ENCODE measurements at regions not wholly inside any gene's neighbourhood (a gene's known extent, or its start where the extent isn't known, plus 50 kb on each side); places are given as distances from the start of the nearest gene placed in this dataset.

DNA sequence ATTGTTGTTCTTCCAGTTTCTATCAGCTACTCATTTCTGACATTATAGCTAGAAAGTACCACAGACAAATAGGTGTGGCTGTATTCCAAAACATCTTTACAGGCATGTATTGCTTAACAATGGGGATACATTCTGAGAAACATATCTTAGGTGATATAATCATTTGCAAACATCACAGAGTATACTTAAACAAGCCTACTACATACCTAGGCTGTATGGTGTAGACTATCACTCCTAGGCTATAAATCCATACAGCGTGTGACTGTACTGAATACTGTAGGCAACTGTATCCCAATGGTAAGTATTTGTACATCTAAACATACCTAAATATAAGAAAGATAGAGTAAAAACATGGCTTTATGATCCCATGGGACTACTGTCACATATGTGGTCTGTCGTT lies 231.8 kb downstream of the ETS1 start:
- H2AFZ ChIP-seq (ENCODE audit: low read depth, low read length), result no peak overlapping the region

DNA sequence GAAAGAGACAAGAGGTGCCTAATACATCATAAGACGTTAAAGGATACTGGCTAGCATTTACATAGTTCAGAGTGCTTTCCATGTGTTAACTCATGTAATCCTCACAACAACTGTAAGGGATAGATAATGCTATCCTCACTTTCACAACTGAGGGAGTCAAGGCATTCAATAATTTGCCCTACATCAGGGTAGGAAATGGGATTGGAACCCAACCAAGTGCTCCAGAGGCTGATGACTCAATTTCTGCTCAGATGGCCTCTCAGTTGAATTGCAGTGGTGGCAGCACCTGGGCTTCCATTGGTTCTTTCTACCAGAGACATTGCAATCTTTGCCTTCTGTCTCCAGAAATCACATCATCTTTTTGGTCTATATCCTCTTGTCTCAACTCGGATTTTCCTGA lies 232.9 kb downstream of the ETS1 start:
- no peak overlapping the region for H3K4me2 ChIP-seq (ENCODE audit: low read length)
- no peaks in the 10 kb centered on the region for H3K27me3 ChIP-seq (ENCODE audit: insufficient read depth, low read depth, low read length)
- H3K9me2 ChIP-seq (ENCODE audit: insufficient read depth, low read length), result no peaks in the 10 kb centered on the region
- no peaks in the 10 kb centered on the region for H3F3A ChIP-seq (ENCODE audit: insufficient read depth, low read length, poor library complexity, severe bottlenecking)
- no peak overlapping the region for H3K9ac ChIP-seq (ENCODE audit: low read length)
- H3K27ac ChIP-seq (ENCODE audit: low read length), result no peak overlapping the region
- no peaks in the 10 kb centered on the region for H3K36me3 ChIP-seq (ENCODE audit: insufficient read depth, low read length)
- no peaks in the 10 kb centered on the region for H4K20me1 ChIP-seq (ENCODE audit: insufficient read depth)
- no peaks in the 10 kb centered on the region for H3K79me2 ChIP-seq (replicated peaks; ENCODE audit: insufficient read depth, low read length)
- no peak overlapping the region for H2AFZ ChIP-seq (ENCODE audit: low read depth, low read length)
- TF ChIP-seq RAD21 (conservative IDR thresholded peaks at IDR 0.05), result no peak
- no peak for TF ChIP-seq SMC3 (conservative IDR thresholded peaks at IDR 0.05; ENCODE audit: poor library complexity)
- TF ChIP-seq TAF1 (IDR thresholded peaks at IDR 0.05; ENCODE audit: low read depth), result no peak
- TF ChIP-seq EZH2 (IDR thresholded peaks at IDR 0.05; ENCODE audit: borderline replicate concordance, insufficient read depth, low read length, poor library complexity, severe bottlenecking), result no peak
- no peak for TF ChIP-seq EP300 (conservative IDR thresholded peaks at IDR 0.05; ENCODE audit: poor library complexity, severe bottlenecking)
- TF ChIP-seq, protein P1, sequence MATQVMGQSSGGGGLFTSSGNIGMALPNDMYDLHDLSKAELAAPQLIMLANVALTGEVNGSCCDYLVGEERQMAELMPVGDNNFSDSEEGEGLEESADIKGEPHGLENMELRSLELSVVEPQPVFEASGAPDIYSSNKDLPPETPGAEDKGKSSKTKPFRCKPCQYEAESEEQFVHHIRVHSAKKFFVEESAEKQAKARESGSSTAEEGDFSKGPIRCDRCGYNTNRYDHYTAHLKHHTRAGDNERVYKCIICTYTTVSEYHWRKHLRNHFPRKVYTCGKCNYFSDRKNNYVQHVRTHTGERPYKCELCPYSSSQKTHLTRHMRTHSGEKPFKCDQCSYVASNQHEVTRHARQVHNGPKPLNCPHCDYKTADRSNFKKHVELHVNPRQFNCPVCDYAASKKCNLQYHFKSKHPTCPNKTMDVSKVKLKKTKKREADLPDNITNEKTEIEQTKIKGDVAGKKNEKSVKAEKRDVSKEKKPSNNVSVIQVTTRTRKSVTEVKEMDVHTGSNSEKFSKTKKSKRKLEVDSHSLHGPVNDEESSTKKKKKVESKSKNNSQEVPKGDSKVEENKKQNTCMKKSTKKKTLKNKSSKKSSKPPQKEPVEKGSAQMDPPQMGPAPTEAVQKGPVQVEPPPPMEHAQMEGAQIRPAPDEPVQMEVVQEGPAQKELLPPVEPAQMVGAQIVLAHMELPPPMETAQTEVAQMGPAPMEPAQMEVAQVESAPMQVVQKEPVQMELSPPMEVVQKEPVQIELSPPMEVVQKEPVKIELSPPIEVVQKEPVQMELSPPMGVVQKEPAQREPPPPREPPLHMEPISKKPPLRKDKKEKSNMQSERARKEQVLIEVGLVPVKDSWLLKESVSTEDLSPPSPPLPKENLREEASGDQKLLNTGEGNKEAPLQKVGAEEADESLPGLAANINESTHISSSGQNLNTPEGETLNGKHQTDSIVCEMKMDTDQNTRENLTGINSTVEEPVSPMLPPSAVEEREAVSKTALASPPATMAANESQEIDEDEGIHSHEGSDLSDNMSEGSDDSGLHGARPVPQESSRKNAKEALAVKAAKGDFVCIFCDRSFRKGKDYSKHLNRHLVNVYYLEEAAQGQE (IDR thresholded peaks at IDR 0.05; ENCODE audit: borderline replicate concordance), result no peak
- no peak for TF ChIP-seq POLR2AphosphoS5 (IDR thresholded peaks at IDR 0.05)
- TF ChIP-seq MXI1 (conservative IDR thresholded peaks at IDR 0.05; ENCODE audit: poor library complexity, severe bottlenecking), result no peak
- TF ChIP-seq, protein P2, sequence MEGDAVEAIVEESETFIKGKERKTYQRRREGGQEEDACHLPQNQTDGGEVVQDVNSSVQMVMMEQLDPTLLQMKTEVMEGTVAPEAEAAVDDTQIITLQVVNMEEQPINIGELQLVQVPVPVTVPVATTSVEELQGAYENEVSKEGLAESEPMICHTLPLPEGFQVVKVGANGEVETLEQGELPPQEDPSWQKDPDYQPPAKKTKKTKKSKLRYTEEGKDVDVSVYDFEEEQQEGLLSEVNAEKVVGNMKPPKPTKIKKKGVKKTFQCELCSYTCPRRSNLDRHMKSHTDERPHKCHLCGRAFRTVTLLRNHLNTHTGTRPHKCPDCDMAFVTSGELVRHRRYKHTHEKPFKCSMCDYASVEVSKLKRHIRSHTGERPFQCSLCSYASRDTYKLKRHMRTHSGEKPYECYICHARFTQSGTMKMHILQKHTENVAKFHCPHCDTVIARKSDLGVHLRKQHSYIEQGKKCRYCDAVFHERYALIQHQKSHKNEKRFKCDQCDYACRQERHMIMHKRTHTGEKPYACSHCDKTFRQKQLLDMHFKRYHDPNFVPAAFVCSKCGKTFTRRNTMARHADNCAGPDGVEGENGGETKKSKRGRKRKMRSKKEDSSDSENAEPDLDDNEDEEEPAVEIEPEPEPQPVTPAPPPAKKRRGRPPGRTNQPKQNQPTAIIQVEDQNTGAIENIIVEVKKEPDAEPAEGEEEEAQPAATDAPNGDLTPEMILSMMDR (IDR thresholded peaks at IDR 0.05; ENCODE audit: poor library complexity, severe bottlenecking), result no peak
- H3K9me3 ChIP-seq (ENCODE audit: low read length), result peaks cover 3% of the 10 kb centered on the region
- no peak overlapping the region for H3K4me3 ChIP-seq (ENCODE audit: low read length)

More for the DNA sequence above, 231.8 kb downstream of the ETS1 start:
- H3K9ac ChIP-seq (ENCODE audit: low read length), result no peak overlapping the region
- H3F3A ChIP-seq (ENCODE audit: insufficient read depth, low read length, poor library complexity, severe bottlenecking), result no peaks in the 10 kb centered on the region
- H3K27me3 ChIP-seq (ENCODE audit: insufficient read depth, low read depth, low read length), result no peaks in the 10 kb centered on the region
- no peak overlapping the region for H3K27ac ChIP-seq (ENCODE audit: low read length)
- H3K9me3 ChIP-seq (ENCODE audit: low read length), result peaks cover 3% of the 10 kb centered on the region
- no peak overlapping the region for H3K4me2 ChIP-seq (ENCODE audit: low read length)
- no peaks in the 10 kb centered on the region for H3K36me3 ChIP-seq (ENCODE audit: insufficient read depth, low read length)
- no peak overlapping the region for H3K4me3 ChIP-seq (ENCODE audit: low read length)
- no peaks in the 10 kb centered on the region for H3K9me2 ChIP-seq (ENCODE audit: insufficient read depth, low read length)
- H4K20me1 ChIP-seq (ENCODE audit: insufficient read depth), result no peaks in the 10 kb centered on the region
- TF ChIP-seq, protein P2 (IDR thresholded peaks at IDR 0.05; ENCODE audit: poor library complexity, severe bottlenecking), result no peak
- TF ChIP-seq EZH2 (IDR thresholded peaks at IDR 0.05; ENCODE audit: borderline replicate concordance, insufficient read depth, low read length, poor library complexity, severe bottlenecking), result no peak
- TF ChIP-seq, protein P1 (IDR thresholded peaks at IDR 0.05; ENCODE audit: borderline replicate concordance), result no peak
- no peaks in the 10 kb centered on the region for H3K79me2 ChIP-seq (replicated peaks; ENCODE audit: insufficient read depth, low read length)
